Effector CD4-positive, alpha-beta T cell (primary cell): ENCODE measurements at regions not wholly inside any gene's neighbourhood (a gene's known extent, or its start where the extent isn't known, plus 50 kb on each side); places are given as distances from the start of the nearest gene placed in this dataset.
"Not testable (repeated sequence)": the region's sequence is repeated elsewhere in the genome, so short reads cannot be mapped to it uniquely, and the experiment has no call there.

Source experiments
- DNase-seq: peaks from one replicate; pipeline ENCODE4 v3.0.0-alpha.2; 2020

DNA sequence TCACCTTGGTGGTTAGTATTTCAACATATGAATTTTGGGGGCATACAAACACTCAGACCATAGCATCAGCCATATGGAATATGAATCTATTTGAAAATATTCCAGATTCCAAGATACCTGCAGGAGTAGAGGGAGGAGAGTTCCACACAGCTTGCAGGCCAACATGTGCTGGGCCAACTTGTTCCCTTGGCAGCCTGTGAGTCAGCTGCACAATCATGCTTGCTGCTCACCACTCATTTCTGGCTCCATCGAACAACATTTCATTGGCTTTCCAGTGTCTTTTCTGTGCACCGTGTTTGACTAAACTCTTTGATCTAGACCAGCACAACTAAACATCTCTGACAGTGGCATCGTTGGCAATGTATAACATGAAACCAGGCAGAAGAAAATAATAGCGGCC lies 282.5 kb upstream of the RASGEF1B start:
- no peak for DNase-seq

- DNase-seq = no peak
Measured at GRCh38 chr4:81751531-81752289, 280.0 kb upstream of the RASGEF1B start.

- DNase-seq = no peak
Measured at GRCh38 chr4:81747242-81747930, 275.7 kb upstream of the RASGEF1B start.

- no peak for DNase-seq
Measured at GRCh38 chr4:81746773-81747172, 275.1 kb upstream of the RASGEF1B start.

GRCh38 chr4:81746071-81746470 lies 274.4 kb upstream of the RASGEF1B start:
- no peak for DNase-seq

- DNase-seq = no peak
Measured at GRCh38 chr4:81745050-81745449, 273.3 kb upstream of the RASGEF1B start.

GRCh38 chr4:81743731-81744435 lies 272.2 kb upstream of the RASGEF1B start:
- DNase-seq = no peak

DNA sequence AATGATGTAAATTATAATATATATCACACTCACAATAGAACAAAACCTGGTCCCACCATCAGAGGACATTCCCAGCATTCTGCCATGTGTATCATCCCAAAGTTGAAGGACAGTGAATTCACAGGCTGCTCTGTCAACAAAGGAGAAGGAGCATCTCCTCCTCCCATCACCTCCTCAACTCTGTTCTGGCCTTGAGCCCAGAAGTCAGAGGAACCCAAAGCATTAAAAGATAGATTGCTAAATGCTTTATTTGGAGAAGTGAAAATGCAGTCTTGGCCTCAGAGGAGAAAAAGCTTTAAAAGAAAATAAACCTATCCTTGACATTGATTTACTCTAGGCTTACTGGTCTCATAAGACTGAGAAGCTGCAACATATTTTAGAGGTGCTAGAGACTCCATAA lies 268.8 kb upstream of the RASGEF1B start:
- DNase-seq = no peak

- no peak for DNase-seq
Measured at GRCh38 chr4:81738891-81739290, 267.2 kb upstream of the RASGEF1B start.

- no peak for DNase-seq
Measured at GRCh38 chr4:81737865-81738559, 266.3 kb upstream of the RASGEF1B start.

DNA sequence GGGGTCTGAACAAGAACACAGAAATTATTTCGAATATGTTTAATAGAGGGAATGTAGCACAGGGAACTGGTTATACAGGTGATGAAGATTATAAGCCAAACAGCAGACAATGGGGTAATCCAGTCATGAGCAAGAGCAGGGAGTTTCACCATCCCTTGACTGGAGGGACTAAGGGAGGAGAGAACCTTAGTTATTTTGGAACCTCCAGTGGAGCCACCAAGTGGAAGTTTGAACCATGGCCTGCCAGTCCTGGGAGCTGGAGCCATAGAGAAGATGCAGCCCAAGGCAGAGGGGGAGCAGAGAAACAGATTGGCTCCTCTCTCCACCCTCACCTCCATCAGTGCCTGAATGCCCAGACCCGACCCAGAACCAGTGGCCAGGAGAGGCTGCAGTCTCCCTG lies 264.6 kb upstream of the RASGEF1B start:
- no peak for DNase-seq

- DNase-seq = no peak
Measured at GRCh38 chr4:81732980-81733379, 261.3 kb upstream of the RASGEF1B start.

GRCh38 chr4:81724925-81725329 lies 253.2 kb upstream of the RASGEF1B start:
- DNase-seq = no peak

- DNase-seq = no peak
Measured at GRCh38 chr4:81723927-81724587, 252.3 kb upstream of the RASGEF1B start.

GRCh38 chr4:81723019-81723884 lies 251.5 kb upstream of the RASGEF1B start:
- DNase-seq = no peak

- DNase-seq = no peak
Measured at GRCh38 chr4:81722290-81722851, 250.7 kb upstream of the RASGEF1B start.

- DNase-seq = no peak
Measured at GRCh38 chr4:81715757-81716156, 244.1 kb upstream of the RASGEF1B start.

DNA sequence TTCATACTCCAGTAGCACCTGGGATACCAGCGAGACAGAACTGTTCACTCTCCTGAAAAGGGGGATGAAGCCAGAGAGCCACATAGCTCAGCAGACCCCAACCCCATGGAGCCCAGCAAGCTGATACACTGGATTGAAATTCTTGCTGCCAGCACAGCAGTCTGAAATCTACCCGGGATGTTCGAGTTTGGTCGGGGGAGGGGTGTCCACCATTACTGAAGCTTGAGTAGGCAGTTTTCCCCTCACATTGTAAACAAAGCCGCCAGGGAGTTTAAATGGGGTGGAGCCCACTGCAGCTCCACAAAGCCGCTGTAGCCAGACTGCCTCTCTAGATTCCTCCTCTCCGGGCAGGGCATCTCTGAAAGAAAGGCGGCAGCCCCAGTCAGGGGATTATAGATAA lies 243.7 kb upstream of the RASGEF1B start:
- DNase-seq = not testable (repeated sequence)

- no peak for DNase-seq
Measured at GRCh38 chr4:81714291-81714690, 242.6 kb upstream of the RASGEF1B start.

GRCh38 chr4:81712714-81713113 lies 241.0 kb upstream of the RASGEF1B start:
- no peak for DNase-seq

DNA sequence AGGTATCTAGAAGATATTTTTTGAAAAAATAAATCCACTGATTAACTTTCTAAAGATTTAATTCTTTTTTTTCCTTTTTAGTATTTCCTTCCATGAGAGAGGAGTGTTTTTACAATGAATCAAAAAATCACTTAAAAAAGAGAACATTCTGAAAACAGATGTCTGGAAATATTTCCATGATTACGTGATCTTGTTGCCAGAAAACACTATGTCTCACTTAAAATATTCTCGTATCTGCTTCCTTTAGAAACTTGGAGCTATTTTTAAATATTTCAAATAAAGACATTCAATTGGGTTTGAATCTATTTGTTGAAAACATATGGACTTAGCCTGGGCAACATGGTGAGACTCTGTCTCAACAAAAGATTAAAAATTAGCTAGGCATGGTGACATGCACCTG lies 232.8 kb upstream of the RASGEF1B start:
- no peak for DNase-seq
